HG03103 (cell line): ENCODE measurements at regions not wholly inside any gene's neighbourhood (a gene's known extent, or its start where the extent isn't known, plus 50 kb on each side); places are given as distances from the start of the nearest gene placed in this dataset.

Experiments used
- ATAC-seq: cut with Tn5 transposase; IDR thresholded peaks from one replicate; pipeline ENCODE4 v1.9.1; 2021; ENCODE audit warnings: low read depth; ENCODE audit not compliant: unreplicated experiment

DNA sequence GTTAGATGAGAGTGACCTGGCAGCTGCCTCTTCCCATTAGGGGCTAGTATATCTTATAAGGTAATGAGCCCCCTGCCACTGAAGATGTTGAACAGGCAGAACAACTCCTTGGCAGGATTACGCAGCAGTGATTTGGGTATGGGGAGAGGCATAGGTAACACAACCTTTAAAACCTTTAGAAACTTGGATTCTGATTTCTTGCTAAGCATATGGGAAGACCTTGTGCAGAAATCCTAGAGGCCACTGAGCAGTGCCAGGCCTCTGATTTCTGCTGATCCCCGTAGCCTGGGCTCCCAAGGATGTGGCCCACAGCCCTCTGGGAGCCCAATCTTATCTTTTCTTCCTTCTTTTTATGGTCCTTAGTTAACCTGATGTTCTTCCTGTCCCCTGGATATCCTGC lies 237.9 kb upstream of the ROPN1 start:
- no peak for ATAC-seq

DNA sequence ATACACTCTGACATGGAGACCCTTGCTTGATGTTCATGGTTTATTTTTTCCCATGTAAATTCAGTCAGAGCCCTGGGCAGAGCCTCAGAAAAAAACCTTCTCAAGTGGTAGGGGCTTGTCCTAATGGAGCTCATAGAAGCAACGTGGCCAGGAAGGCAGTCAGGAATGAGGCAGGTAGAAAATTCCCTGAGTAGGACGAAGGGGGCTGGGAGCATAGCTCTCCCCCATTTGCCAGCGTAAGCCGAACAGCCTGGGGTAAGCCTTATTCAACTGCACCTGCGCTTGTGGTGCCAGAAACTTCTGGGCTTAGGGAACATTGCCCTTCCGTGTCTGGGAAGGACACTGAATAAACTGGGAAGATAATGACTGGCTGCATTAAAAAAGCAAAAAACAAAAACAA lies 238.5 kb upstream of the ROPN1 start:
- no peak for ATAC-seq

DNA sequence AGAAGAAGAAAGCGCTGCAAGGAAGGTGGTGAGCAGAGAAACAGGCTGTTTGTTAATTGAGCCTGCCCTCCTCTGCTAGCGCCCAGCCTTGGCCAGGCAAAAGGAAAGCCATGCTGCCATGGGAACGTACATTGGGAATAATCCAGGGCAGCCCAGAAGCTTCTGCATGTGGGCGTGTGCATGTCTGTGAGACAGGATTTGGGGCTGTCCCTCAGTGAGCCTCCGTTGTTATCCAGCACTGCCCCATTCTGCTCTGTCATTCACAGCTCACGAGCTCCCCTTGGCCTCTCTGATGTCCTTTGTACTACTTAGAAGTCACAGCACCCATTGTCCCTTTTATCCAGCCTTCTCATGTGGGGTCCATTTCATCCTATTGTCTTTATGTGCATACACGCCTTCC lies 239.1 kb upstream of the ROPN1 start:
- no peak for ATAC-seq

DNA sequence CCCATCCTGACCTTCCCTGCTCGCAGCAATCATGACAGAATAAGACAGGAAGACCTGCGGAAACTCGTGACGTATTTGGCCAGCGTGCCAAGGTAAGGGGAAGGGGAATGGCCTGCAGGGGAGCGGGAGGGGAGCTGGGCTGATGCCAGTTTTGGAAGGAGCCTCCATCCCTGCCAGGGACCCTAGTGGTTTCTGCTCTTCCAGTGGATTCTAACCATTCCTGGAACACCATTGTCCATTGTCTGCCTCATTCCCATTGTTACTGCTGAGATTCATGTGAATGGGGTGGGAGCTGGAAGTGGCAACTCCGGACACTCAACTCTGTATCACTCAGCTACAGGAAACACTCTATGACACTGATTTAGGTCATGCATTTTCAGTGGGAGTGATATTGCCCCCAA lies 242.9 kb upstream of the ROPN1 start:
- ATAC-seq, result no peak

DNA sequence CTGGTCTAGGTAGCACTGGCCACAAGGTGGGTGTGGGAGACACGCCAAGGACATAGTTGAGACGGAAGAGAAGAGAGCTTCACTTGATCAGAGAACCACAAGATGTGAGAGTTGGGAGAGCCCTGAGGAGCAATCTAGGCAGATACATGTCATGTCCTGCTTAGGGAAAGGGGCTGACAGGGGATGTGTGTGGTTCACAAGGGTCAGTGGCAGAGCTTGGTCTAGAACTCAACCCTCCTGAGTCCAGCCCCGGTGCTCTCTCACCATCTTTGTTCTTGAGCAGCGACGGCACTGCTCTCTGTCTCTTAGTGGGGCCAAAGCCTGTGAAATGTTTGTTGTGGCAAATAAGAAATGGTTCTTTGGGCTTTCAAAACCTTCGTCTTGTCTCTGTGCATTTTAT lies 243.5 kb upstream of the ROPN1 start:
- no peak for ATAC-seq

DNA sequence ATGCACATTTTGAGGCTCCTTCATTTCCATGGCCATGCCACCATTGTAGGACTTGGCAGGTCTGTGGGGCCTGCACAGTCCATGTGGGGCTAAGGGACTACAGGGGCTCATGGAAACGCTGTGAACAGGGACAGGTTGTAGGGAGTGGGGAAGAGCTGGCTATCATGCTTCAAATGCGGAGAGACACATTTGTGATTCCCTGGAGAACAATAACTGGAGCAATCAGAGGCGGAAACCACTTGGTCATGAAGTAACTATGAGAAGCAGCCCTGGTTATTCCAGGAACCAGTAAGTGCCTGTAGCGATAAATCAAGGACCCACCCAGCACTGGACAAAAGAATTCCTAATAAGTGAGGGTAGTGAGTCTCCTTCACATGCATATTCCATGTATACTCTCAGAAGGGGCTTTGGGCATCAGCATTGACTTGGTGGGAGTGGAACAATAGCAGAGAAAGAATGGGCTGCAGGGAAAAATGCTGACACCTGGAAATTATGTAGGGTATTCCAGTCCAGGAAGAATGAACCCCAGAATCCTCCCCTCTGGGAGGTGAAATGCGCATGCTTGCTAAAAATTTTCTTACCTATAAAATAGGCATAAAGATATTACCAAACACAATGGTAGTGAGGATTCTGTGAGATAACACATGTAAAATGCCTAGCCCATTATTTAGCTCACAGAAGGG lies 251.4 kb upstream of the ROPN1 start:
- ATAC-seq, result no peak

DNA sequence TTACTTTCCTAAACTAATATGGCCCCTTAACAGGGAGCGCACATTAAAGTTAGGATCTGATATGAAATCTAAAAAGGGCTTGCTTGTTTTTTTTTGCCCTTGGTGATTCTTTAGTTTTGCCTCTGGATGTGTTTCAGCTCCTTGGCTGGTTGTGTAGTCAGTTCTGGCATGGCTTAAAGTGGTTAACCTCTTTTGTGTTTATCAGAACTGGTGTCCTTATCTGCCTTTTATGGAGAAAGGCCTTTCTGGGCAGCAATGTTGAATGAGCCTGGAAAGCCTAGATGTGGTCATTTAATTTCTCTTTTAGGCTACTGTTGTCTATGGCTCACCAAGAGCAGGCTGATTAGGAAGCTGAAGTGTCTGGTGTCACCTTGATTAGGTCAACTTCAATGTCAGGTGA lies 254.5 kb upstream of the ROPN1 start:
- no peak for ATAC-seq

DNA sequence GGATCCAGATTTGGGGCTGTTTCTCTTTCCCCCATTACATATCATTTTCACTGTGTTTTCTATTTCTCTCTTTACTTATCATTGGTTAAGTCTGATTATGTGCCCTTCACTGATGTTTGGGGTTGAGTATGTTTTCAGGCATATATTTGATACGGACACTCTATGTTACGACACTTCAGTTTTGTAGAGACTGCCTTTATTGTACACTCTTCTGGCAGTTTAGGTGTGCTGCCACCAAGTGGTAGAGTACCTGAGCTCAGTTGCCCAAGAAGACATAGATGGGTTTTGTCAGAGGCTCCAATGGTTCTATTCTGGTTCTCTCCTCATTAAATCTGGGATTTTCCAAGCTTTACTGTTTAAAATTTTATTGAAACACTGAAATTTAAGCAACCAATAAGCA lies 255.0 kb upstream of the ROPN1 start:
- ATAC-seq, result no peak

DNA sequence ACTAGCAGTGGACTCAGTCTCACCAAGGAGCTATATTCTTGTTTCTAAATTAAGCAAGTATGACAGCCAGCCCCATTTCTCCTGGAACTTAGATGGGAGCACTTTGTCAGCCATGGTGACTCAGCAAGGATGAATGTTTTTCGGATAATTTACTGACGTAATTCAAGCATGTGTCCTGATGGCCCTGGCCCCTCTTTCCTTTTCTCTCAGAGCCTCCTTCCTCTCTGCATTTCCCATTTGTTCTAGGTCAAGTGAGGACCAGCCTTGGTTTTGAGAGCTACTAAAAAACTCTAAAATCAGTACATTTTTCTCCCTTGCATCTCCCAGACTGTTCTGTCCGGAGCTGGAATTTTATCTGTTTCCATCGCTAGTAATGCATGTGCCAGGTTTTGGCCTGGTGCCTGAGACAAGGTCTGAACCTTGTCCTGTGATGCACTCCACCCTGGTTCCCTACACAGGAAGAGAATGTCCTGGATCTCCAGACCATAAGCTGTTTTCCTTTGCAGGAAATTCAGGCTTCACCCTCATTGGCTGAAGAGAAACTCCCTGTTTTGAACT lies 256.6 kb upstream of the ROPN1 start:
- ATAC-seq, result no peak

DNA sequence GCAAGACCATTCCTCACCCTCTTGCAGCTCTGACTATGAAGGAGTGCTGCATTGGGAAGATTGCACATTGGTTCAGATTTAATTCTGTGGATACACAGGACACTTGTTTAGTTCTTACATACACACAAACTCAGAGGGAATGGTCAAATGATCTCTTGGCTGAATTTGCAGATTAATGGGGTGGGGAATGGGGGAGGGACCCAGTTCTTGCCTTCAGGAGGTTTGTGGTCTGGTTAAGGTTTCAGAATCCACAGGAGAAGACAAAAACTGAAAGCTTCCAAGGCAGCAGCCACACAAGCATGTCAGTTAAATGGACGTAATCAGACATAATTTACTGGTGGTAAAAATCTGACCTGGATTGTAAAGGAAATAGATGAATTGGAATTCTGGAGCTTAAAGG lies 257.1 kb upstream of the ROPN1 start:
- ATAC-seq, result no peak

DNA sequence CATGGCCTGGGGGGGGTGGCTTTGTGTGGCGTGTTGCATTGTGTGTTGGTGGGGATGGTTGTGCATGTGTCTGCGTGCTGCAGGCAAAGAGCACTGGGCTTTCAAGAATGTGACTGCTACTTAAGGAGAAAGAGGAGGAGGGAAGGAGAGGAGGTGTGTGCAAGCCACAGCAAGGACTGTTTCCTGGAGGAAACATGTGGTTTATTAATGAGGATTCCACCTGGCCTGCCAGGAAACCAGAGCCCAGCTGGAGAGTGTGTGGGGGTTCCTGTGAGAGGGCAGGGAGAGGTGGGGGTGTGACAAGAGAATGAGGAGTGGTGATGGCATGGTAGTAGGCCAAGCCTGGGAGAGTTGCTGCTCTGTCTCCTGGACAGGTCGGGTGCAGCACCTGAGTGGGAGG lies 258.1 kb upstream of the ROPN1 start:
- ATAC-seq, result no peak

DNA sequence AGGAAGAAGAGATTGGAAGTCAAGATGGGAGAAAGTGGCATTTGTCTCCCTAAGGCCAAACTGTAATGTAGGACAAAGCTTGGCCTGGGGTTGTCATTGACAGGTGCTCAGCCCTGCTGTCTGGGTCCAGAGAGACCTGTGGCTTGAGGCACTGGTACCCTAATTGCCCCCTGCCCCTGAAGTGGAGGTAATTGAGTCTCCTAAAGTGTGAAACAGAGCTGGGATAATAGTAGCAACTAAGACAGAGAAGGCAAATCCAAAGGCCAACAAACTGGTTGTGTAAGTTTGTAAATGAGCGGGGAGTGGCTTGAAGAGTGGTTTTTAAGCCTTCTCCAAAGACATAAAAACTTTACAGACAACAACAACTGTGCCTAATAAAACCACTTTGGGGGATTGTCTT lies 264.2 kb upstream of the ROPN1 start:
- no peak for ATAC-seq

DNA sequence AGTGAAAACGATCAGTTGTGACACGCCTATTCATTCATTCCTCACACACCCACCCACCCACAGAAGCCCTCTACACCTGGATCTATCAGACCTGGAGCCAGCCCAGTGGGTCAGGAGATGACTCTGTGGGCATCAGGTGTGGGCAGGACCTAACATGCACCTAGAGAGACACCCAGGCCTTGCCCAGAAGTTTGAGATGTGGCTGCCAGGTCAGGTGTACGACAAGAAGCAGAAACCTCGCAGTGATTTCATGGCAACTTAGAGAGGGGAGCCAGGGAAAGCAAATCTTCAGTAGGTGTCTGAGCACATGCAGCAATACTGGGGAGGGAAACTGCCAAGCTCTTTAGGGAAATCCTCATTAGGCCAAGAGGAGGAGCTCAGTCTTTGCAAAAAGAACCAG lies 264.7 kb upstream of the ROPN1 start:
- ATAC-seq, result no peak

DNA sequence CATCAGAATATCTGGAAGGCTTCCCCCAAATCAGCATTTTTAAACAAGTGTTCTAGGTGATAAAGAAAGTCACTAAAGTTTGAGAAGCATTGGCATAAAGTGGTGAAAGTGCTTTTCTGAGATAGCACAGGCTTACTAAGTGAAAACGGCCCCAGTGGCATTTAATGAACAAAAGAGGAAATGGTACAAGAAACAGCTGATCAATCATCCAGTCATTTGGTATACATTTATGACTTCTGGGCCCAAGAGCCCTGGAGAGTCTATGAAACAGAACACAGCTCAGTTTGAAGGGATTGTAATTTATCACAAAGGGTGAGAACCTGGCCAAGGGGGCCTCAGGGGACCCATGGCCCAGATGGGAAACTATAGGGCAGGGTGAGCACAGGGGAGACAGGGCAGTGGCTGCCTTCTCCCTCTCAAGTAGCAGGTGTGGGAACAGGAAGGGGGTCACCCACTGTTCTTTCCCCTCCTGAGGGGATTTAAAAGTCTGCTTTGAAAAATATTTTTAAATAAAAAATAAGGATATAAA lies 265.5 kb upstream of the ROPN1 start:
- no peak for ATAC-seq

DNA sequence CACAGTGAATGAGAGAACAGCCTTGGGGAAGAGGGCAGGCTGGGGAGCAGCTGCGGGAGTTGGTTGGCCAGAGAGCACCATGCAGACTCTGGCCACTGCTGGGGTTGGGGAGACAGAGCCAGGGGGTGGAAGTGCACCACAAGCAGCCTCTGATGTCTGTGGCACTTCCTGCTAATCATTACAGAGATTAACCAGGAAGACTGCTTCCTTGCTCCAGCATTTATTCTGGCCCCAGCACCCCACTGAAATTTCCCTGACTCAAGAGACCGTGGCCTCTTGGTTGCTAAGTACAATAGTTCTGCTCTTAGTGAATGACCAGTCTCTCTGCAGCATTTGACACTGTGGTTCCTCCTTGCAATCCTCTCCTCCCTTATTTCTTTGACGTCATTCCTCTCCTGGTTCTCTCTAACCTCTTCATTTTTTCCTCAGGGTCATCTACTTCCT lies 266.2 kb upstream of the ROPN1 start:
- ATAC-seq, result no peak

DNA sequence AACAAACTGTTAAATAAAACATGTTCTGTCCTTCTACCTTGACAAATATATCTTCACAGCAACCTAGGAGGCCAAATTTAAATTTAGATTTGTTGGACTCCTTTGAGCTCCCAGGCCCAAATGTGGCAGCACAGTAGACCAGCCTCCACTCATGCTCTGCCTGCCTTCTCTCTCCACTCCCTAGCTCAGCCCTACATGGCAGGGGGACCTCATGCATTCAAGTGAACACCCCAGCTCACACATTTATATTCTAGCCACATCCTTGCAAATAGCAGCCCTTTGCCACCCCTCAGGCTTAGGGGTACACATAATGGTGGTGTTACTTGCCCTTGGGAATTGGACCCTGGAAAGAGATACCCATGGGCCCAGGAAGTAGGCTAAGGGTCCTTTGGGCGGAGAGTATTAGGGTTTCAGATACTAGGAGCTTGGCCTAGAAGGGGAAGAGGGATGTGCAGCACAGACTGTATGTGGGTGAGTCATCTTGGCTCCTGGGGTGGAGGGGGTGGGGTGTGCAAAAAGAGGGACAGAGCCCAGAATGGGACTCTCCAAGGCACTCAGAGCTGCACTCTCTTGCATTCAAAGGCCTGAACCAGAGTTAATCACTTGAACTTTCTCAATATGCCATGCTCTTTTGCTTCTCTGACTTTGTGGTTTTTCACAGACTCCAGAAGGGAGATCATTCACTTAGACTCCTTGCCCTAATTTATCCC lies 268.4 kb upstream of the ROPN1 start:
- ATAC-seq, result no peak

DNA sequence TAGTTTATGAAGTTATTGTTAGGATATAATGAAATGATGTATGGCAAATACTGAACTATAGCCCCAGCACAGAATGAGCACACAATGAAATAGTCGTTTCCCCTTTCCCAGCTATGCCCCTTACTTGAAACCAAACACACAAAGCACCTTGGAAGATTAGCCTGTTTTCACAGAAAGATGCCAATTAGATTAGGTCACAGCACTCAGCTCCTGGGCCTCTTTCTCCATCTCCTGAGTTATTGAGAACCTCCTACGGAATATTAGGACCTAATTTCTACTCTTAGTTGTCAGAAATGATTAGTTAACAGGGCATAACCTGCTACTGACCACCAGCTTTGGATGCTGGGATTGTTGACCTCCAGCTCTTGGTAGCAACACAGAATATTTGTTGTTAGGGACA lies 269.4 kb upstream of the ROPN1 start:
- no peak for ATAC-seq

DNA sequence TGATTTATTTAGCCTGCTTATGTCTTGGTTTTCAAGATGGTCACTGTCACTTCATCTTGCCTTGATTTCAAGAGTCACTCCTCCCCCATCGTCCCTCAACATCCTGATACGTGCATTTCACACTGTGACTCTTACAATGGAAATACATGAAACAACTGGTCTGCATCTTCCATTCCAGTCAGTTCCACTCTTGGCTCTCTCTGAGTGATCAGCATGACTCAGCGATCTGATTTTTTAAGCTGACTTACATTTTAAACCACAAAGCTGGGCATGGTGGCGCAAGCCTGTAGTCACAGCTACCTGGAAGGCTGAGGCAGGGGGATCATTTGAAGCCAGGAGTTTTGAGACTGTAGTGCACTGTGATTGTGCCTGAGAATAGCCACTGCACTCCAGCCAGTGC lies 271.2 kb upstream of the ROPN1 start:
- no peak for ATAC-seq

DNA sequence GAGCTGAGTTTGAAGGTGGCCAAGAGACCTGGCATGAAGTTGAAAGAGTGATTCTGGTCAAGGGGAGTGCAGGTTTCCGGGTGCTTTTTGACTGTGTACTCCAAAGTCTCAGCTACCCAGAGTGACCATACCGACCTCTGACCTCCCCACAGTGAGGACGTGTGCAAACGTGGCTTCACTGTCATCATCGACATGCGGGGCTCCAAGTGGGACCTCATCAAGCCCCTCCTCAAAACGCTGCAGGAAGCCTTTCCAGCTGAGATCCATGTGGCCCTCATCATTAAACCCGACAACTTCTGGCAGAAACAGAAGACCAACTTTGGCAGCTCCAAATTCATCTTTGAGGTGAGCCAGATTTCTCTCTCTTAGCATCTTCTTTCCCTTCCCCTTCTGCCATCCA lies 272.4 kb upstream of the ROPN1 start:
- ATAC-seq, result no peak

DNA sequence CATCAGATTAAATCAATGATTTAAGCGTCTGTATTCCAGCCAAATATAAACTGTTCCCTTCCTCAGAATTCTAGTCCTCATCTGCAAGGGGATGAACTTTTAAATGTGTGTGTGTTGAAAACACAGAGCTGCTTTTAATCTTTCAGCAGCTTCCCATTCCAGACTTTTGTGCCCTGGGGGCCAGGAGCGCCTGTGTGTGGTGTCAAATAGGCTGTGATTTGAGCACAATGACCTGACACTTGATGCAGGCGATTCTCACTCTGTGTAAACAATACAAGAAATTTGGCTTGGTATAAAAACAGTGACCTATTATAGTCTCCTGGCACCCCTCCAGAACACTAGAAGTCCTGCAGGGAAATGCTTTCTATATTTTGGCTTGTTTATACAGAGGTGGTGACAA lies 274.6 kb upstream of the ROPN1 start:
- no peak for ATAC-seq

DNA sequence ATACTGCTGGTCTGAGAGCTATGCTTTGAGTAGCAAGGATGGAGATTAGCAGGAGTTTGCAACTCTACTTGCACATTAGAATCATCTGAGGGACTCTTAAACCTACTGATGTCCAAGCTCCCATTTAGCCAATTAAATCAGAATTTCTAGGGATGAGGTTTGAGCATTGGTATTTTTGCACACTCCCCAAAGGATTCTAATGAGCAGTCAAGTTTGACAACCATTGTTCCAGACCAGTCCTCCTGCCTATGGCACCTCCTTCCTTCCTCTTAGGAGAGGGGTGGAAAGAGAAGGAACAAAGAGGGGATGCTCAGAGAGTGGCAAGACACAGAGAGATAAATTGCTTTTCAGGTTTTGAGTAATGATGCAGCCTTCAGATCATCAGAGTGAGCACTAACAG lies 275.5 kb upstream of the ROPN1 start:
- ATAC-seq, result no peak

DNA sequence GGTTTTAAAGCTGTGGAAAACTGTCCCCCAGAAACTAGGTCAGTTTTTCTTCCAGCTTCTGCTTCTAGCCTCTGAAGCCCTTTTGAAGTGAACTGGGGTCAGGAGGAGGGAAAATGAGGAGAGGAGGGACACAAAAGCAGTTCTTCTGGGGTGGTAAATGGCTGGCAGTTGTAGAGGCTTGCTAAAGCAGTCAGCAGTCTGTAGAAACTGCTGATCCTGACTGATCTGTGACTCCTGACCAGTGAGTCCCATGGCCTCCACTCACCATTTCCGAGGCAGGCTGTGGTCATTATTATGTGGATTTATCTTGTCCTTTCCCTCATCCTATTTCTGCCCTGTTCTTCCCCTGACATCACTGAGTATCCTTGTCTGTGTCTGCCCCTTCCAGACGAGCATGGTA lies 276.4 kb upstream of the ROPN1 start:
- ATAC-seq, result no peak
